ENCODE measurements at regions not wholly inside any gene's neighbourhood (a gene's known extent, or its start where the extent isn't known, plus 50 kb on each side); places are given as distances from the start of the nearest gene placed in this dataset.

- no peak for DNase-seq
- Histone ChIP-seq H3K27me3 (no peaks in the 10 kb centered on the region), H3K27ac (no peak overlapping the region), H3K9me3 (no peaks in the 10 kb centered on the region), H3K36me3 (no peaks in the 10 kb centered on the region), H3K4me3 (no peak overlapping the region), H3K4me1 (no peaks in the 10 kb centered on the region)
- intact Hi-C loops (cut with DNase I; ENCODE audit: low total_unique reads) (no loop called here), in situ Hi-C loops (cut with MboI; ENCODE audit: low pct_ligation_motif_present in 1 of 4, low pct_unique_long_range_greater_than_20kb in 1 of 4, low sequenced_read_pairs in 3 of 4) (loop anchor here in 1 of 4 donors (25.0 kb wide), 1 partner anchor 891 kb away; no protein-coding TSS in a partner anchor)
- TF ChIP-seq POLR2A (IDR thresholded peaks at IDR 0.05) = no peak
- no peak for TF ChIP-seq CTCF (IDR thresholded peaks at IDR 0.05)
- TF ChIP-seq EP300 (IDR thresholded peaks at IDR 0.05; ENCODE audit: low read depth) = no peak
- TF ChIP-seq POLR2AphosphoS5 (IDR thresholded peaks at IDR 0.05) = no peak
- WGBS, 2 donors (ENCODE audit: low coverage in 1 of 2) = 71 to 75% methylated on average over 2 to 3 of the region's 3 CpGs
These were observed 129.8 kb upstream of the ZFP64 start for GRCh38 chr20:52321396-52321795.

- 33 to 53% methylated on average over 6 of the region's 6 CpGs for WGBS, 2 donors (ENCODE audit: low coverage in 1 of 2)
These were observed 127.1 kb upstream of the ZFP64 start for GRCh38 chr20:52318651-52319050.

GRCh38 chr20:52313341-52313963, 121.9 kb upstream of the ZFP64 start:
- no peak for DNase-seq

More at GRCh38 chr20:52318651-52319050, 127.1 kb upstream of the ZFP64 start:
- intact Hi-C loops (cut with DNase I; ENCODE audit: low total_unique reads) = no loop called here
- no peak overlapping the region for H3K27ac ChIP-seq
- in situ Hi-C loops (cut with MboI; ENCODE audit: low pct_ligation_motif_present in 1 of 4, low pct_unique_long_range_greater_than_20kb in 1 of 4, low sequenced_read_pairs in 3 of 4) = loop anchor here in 1 of 4 donors (25.0 kb wide), 1 partner anchor 894 kb away; no protein-coding TSS in a partner anchor
- no peak for DNase-seq
- no peaks in the 10 kb centered on the region for H3K36me3 ChIP-seq
- no peaks in the 10 kb centered on the region for H3K4me1 ChIP-seq
- no peak for TF ChIP-seq EP300 (IDR thresholded peaks at IDR 0.05; ENCODE audit: low read depth)
- no peak for TF ChIP-seq POLR2A (IDR thresholded peaks at IDR 0.05)
- no peak for TF ChIP-seq POLR2AphosphoS5 (IDR thresholded peaks at IDR 0.05)
- TF ChIP-seq CTCF (IDR thresholded peaks at IDR 0.05) = no peak
- no peaks in the 10 kb centered on the region for H3K27me3 ChIP-seq
- no peak overlapping the region for H3K4me3 ChIP-seq
- H3K9me3 ChIP-seq = no peaks in the 10 kb centered on the region

More at GRCh38 chr20:52313341-52313963, 121.9 kb upstream of the ZFP64 start:
- Histone ChIP-seq H3K36me3 (no peaks in the 10 kb centered on the region), H3K27me3 (no peaks in the 10 kb centered on the region), H3K4me3 (no peak overlapping the region), H3K4me1 (no peaks in the 10 kb centered on the region), H3K9me3 (no peaks in the 10 kb centered on the region), H3K27ac (no peak overlapping the region)
- intact Hi-C loops (cut with DNase I; ENCODE audit: low total_unique reads) = no loop called here
- TF ChIP-seq POLR2A (IDR thresholded peaks at IDR 0.05) (no peak), CTCF (IDR thresholded peaks at IDR 0.05) (peak in 1 of 5 experiments; percentile 11)
- in situ Hi-C loops (cut with MboI; ENCODE audit: low pct_ligation_motif_present in 1 of 4, low pct_unique_long_range_greater_than_20kb in 1 of 4, low sequenced_read_pairs in 3 of 4) = loop anchor here in 1 of 4 donors (25.0 kb wide), 1 partner anchor 899 kb away; no protein-coding TSS in a partner anchor
- 16 to 25% methylated on average over 8 to 16 of the region's 16 CpGs for WGBS, 2 donors (ENCODE audit: low coverage in 1 of 2)
